H1 (cell line): ENCODE measurements at regions not wholly inside any gene's neighbourhood (a gene's known extent, or its start where the extent isn't known, plus 50 kb on each side); places are given as distances from the start of the nearest gene placed in this dataset.

Experiments used
- CTCF ChIA-PET: fragments of 300-600 bp; sonication (Branson Sonifier 250); formaldehyde crosslinking; loops from one replicate; lab custom pipeline; 2021; ENCODE audit not compliant: partially characterized antibody; lab: Charles Lee
- POLR2A ChIA-PET: fragments of 300-600 bp; sonication (Branson Sonifier 250); formaldehyde crosslinking; loops from one replicate; lab custom pipeline; 2021; ENCODE audit warnings: inconsistent platforms; ENCODE audit not compliant: partially characterized antibody; lab: Charles Lee
- DNase-seq, 2 experiments: peaks; one replicate each; pipeline versions ENCODE4 v3.0.0 to v3.0.0-alpha.2; 2010 to 2022; ENCODE audit warnings: low spot score in 2 of 2, low read depth in 1 of 2, mixed read lengths in 1 of 2
- FAIRE-seq: peaks from 2 replicates; lab custom pipeline; 2011; peaks lifted over from hg19 to GRCh38; lab: Jason Lieb, UNC
- H2AFZ ChIP-seq: 2 replicates; pipeline ENCODE4 v1.8.1; 2012; ENCODE audit warnings: low read length, inconsistent platforms
- H2AK5ac ChIP-seq: 2 replicates; pipeline ENCODE4 v1.6.1; 2013; ENCODE audit warnings: low read depth, low read length
- H2BK120ac ChIP-seq: replicated peaks from 2 replicates; pipeline ENCODE3; 2013; ENCODE audit warnings: low read depth, low read length, inconsistent platforms
- H2BK12ac ChIP-seq: 2 replicates; pipeline ENCODE4 v1.6.1; 2013; ENCODE audit warnings: low read depth, low read length
- H2BK15ac ChIP-seq: 2 replicates; pipeline ENCODE4 v1.6.1; 2013; ENCODE audit warnings: low read length
- H2BK20ac ChIP-seq: 2 replicates; pipeline ENCODE4 v1.6.1; 2013; ENCODE audit warnings: low read length
- H2BK5ac ChIP-seq: 2 replicates; pipeline ENCODE4 v1.6.1; 2013; ENCODE audit warnings: low read depth, low read length
- H3K14ac ChIP-seq: 2 replicates; pipeline ENCODE4 v1.6.1; 2013; ENCODE audit warnings: inconsistent platforms; ENCODE audit not compliant: insufficient read length
- H3K18ac ChIP-seq: 2 replicates; pipeline ENCODE4 v1.6.1; 2013; ENCODE audit warnings: low read length; ENCODE audit errors: extremely low read depth
- H3K23ac ChIP-seq: 2 replicates; pipeline ENCODE4 v1.6.1; 2013; ENCODE audit warnings: inconsistent platforms; ENCODE audit not compliant: insufficient read length
- H3K23me2 ChIP-seq: 2 replicates; pipeline ENCODE4 v1.6.1; 2013; ENCODE audit warnings: low read depth, low read length
- H3K27ac ChIP-seq: 2 replicates; pipeline ENCODE4 v1.6.1; 2011; ENCODE audit warnings: low read depth, low read length, inconsistent platforms
- H3K27me3 ChIP-seq, 4 experiments: replicated peaks in 1 of 4; 1 replicate in 1 of 4; 2 replicates in 3 of 4; pipeline versions ENCODE4 v1.6.1 to v1.8.1; 2011 to 2013; ENCODE audit warnings: low read length in 3 of 4, mild to moderate bottlenecking in 3 of 4, inconsistent platforms in 2 of 4, mixed read lengths in 2 of 4, moderate library complexity in 1 of 4; ENCODE audit not compliant: control insufficient read depth in 3 of 4, insufficient read depth in 3 of 4; ENCODE audit errors: extremely low read depth in 1 of 4
- H3K36me3 ChIP-seq, 4 experiments: 2 replicates each; pipeline versions ENCODE4 v1.6.1 to v1.8.1; 2011 to 2013; ENCODE audit warnings: mild to moderate bottlenecking in 4 of 4, low read length in 3 of 4, moderate library complexity in 2 of 4, control low read depth in 1 of 4, inconsistent platforms in 1 of 4; ENCODE audit not compliant: insufficient read depth in 4 of 4, control insufficient read depth in 2 of 4
- H3K4ac ChIP-seq: replicated peaks from 2 replicates; pipeline ENCODE3; 2013; ENCODE audit warnings: low read length, low read depth, mixed read lengths, inconsistent platforms; ENCODE audit not compliant: insufficient read length
- H3K4me1 ChIP-seq, 4 experiments: replicated peaks in 1 of 4; 1 replicate in 1 of 4; 2 replicates in 3 of 4; pipeline versions ENCODE4 v1.6.1 to v1.8.1; 2011 to 2013; ENCODE audit warnings: low read length in 3 of 4, inconsistent platforms in 2 of 4, mixed read lengths in 1 of 4; ENCODE audit not compliant: insufficient read depth in 4 of 4, control insufficient read depth in 3 of 4
- H3K4me2 ChIP-seq, 2 experiments: 2 replicates each; pipeline versions ENCODE4 v1.6.1 to v1.8.1; 2011 to 2013; ENCODE audit warnings: low read depth in 2 of 2, low read length in 2 of 2, control low read depth in 1 of 2, inconsistent platforms in 1 of 2, mild to moderate bottlenecking in 1 of 2; ENCODE audit not compliant: insufficient read depth in 1 of 2
- H3K4me3 ChIP-seq, 4 experiments: fragments of 200-600, 300-600 bp in 1 of 4; sonication (generic), shearing (Covaris generic), sonication (Bioruptor Twin) in 1 of 4; 2 replicates each; pipeline versions ENCODE4 v1.5.1 to v1.8.1; 2011 to 2016; ENCODE audit warnings: low read length in 4 of 4, low read depth in 3 of 4, control low read depth in 2 of 4, inconsistent platforms in 2 of 4, mild to moderate bottlenecking in 2 of 4, mixed read lengths in 1 of 4, moderate library complexity in 1 of 4; ENCODE audit not compliant: insufficient read depth in 2 of 4; ENCODE audit errors: extremely low read depth in 1 of 4
- H3K56ac ChIP-seq: replicated peaks from 2 replicates; pipeline ENCODE3; 2013; ENCODE audit warnings: low read depth, mild to moderate bottlenecking, mixed read lengths, low read length, inconsistent platforms; ENCODE audit not compliant: insufficient read length
- H3K79me1 ChIP-seq: 2 replicates; pipeline ENCODE4 v1.6.1; 2013; ENCODE audit warnings: low read depth, low read length, control low read depth
- H3K79me2 ChIP-seq, 2 experiments: 2 replicates each; pipeline versions ENCODE4 v1.6.1 to v1.8.1; 2012 to 2013; ENCODE audit warnings: low read length in 2 of 2, mild to moderate bottlenecking in 2 of 2, inconsistent platforms in 1 of 2; ENCODE audit not compliant: insufficient read depth in 2 of 2, control insufficient read depth in 1 of 2
- H3K9ac ChIP-seq, 4 experiments: replicated peaks in 1 of 4; 1 replicate in 1 of 4; 2 replicates in 3 of 4; pipeline versions ENCODE4 v1.6.1 to v1.8.1; 2011 to 2013; ENCODE audit warnings: low read depth in 3 of 4, low read length in 3 of 4, control low read depth in 2 of 4, mild to moderate bottlenecking in 2 of 4, moderate library complexity in 2 of 4, inconsistent platforms in 1 of 4; ENCODE audit errors: extremely low read depth in 1 of 4
- H3K9me3 ChIP-seq, 2 experiments: 2 replicates each; pipeline versions ENCODE4 v1.6.1 to v1.8.1; 2012 to 2013; ENCODE audit warnings: mild to moderate bottlenecking in 2 of 2, moderate library complexity in 2 of 2, control low read depth in 1 of 2, inconsistent platforms in 1 of 2, low read depth in 1 of 2, low read length in 1 of 2, mixed read lengths in 1 of 2; ENCODE audit not compliant: insufficient read depth in 2 of 2
- H4K20me1 ChIP-seq, 2 experiments: replicated peaks in 1 of 2; 2 replicates each; pipeline versions ENCODE3 to v1.8.1; 2011 to 2013; ENCODE audit warnings: inconsistent platforms in 2 of 2, low read length in 2 of 2, mild to moderate bottlenecking in 1 of 2; ENCODE audit not compliant: insufficient read depth in 2 of 2, control insufficient read depth in 1 of 2
- H4K5ac ChIP-seq: 2 replicates; pipeline ENCODE4 v1.6.1; 2013; ENCODE audit warnings: low read length, low read depth, mixed read lengths, inconsistent platforms; ENCODE audit not compliant: insufficient read length
- H4K8ac ChIP-seq: 2 replicates; pipeline ENCODE4 v1.8.0; 2013; ENCODE audit warnings: mild to moderate bottlenecking, moderate library complexity, low read length, inconsistent platforms; ENCODE audit not compliant: insufficient read depth; ENCODE audit errors: extremely low read depth
- H4K91ac ChIP-seq: replicated peaks from 2 replicates; pipeline ENCODE3; 2013; ENCODE audit warnings: low read length, mixed read lengths, inconsistent platforms; ENCODE audit not compliant: insufficient read length
- EGR1 ChIP-seq: IDR thresholded peaks from 2 replicates; pipeline ENCODE4 v1.6.1; 2011; ENCODE audit warnings: low read depth, low read length, borderline replicate concordance
- EZH2 ChIP-seq: fragments of 200-600 bp; sonication (generic); IDR thresholded peaks from 2 replicates; pipeline ENCODE4 v1.7.1; 2012; ENCODE audit warnings: low read depth, mild to moderate bottlenecking, moderate library complexity, low read length, inconsistent platforms; ENCODE audit not compliant: severe bottlenecking
- PHF8 ChIP-seq: fragments of 200-600 bp; sonication (generic); conservative IDR thresholded peaks from 2 replicates; pipeline ENCODE4 v1.7.1; 2012; ENCODE audit warnings: low read depth, mild to moderate bottlenecking, inconsistent platforms, low read length, moderate library complexity
- RAD21 ChIP-seq, 2 experiments: IDR thresholded peaks in 1 of 2; conservative IDR thresholded peaks in 1 of 2; 2 replicates each; pipeline ENCODE4 v1.6.1; 2011; ENCODE audit warnings: low read depth in 2 of 2, low read length in 2 of 2, improper control_type of control experiment in 1 of 2, inconsistent platforms in 1 of 2, mild to moderate bottlenecking in 1 of 2, moderate library complexity in 1 of 2
- SUZ12 ChIP-seq: fragments of 200-600 bp; sonication (generic); IDR thresholded peaks from 2 replicates; pipeline ENCODE4 v1.6.1; 2012; ENCODE audit warnings: mild to moderate bottlenecking, inconsistent platforms, low read length, moderate library complexity, mixed read lengths
- WGBS, 2 experiments: shearing (Covaris generic) in 1 of 2; methylation state at CpG; one replicate each; pipeline versions ENCODE4 v1.1.6 to v1.1.7; 2013 to 2015; ENCODE audit warnings: low lambda C conversion rate in 2 of 2, mixed read lengths in 2 of 2, inconsistent platforms in 1 of 2, low coverage in 1 of 2, missing lambda C conversion rate in 1 of 2; ENCODE audit not compliant: insufficient replicate concordance in 2 of 2, insufficient coverage in 1 of 2, insufficient read length in 1 of 2; ENCODE audit errors: extremely low coverage in 1 of 2, missing lambda C conversion rate in 1 of 2; 5-methylcytosine and 5-hydroxymethylcytosine counted together
- TF ChIP-seq, protein P1 (sequence below), 3 experiments: IDR thresholded peaks; 1 replicate in 2 of 3; 2 replicates in 1 of 3; pipeline versions ENCODE4 v1.5.1 to v1.6.1; 2011; ENCODE audit warnings: low read length in 3 of 3, mild to moderate bottlenecking in 3 of 3, inconsistent platforms in 2 of 3, low read depth in 1 of 3, moderate library complexity in 1 of 3; ENCODE audit not compliant: insufficient read depth in 1 of 3; ENCODE audit errors: control extremely low read depth in 1 of 3
- TF ChIP-seq, protein P2 (sequence below): IDR thresholded peaks from 2 replicates; pipeline ENCODE4 v1.6.1; 2012; ENCODE audit warnings: inconsistent platforms

DNA sequence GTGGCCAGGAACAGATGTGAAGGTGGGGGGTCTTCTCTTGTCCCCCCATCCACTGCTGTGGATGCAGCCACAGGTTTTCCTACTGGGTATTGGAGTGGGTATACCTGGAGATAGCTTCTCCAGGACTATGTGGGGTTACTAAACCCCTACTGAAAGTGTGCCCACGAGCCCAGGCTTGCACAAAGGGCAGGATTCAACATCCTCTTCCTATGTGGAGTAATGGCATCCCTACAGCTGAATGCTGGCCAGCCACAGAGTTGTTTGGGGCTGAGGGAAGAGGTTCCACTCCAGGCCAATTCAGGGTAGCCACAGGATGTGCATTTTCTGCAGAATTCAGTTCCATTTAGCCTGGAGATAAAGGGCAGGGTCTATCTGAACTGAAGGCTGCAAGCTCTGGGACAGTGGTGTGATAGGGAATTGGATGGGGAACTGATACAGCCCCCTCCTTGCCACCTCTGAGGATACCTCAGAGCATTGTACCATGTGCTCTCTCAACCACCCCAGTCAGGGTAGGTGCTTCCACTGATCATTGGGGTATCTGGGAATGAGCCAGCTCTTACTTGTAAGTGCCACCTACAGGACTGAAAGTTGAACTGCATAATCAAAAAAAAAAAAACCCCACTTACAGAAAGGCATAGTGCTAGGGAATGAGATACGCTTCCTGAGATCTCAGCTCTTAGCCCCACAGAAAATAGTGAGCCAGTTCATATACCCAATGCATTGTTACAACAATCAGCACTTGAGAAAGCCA, 187.1 kb downstream of the KITLG start:
- no peak overlapping the region for H2BK15ac ChIP-seq
- H3K56ac ChIP-seq: no peak overlapping the region
- no peaks in the 10 kb centered on the region for H3K79me1 ChIP-seq
- no peaks in the 10 kb centered on the region for H3K9me3 ChIP-seq
- H2AK5ac ChIP-seq: no peak overlapping the region
- H3K4me2 ChIP-seq: no peak overlapping the region
- H3K4me1 ChIP-seq: no peaks in the 10 kb centered on the region
- H3K14ac ChIP-seq: no peak overlapping the region
- no peak overlapping the region for H3K4ac ChIP-seq
- H3K79me2 ChIP-seq: no peaks in the 10 kb centered on the region
- WGBS, 2 experiments: 80% methylated on average over 2 of the region's 2 CpGs; no CpG with 5 or more reads in 1 of the 2 experiments
- H4K8ac ChIP-seq: peak overlapping the region; percentile 8; the same call in 1 of the 2 replicates
- H3K9ac ChIP-seq: no peak overlapping the region
- no peak overlapping the region for H4K5ac ChIP-seq
- no peak overlapping the region for H3K18ac ChIP-seq
- no peak overlapping the region for H2BK120ac ChIP-seq
- CTCF ChIA-PET: interaction anchor here (0.6 to 2.3 kb wide), 30 partner anchors 8 to 613 kb away, joined by 3 to 9 read pairs (median 4); no protein-coding TSS in a partner anchor
- no peak overlapping the region for H3K27ac ChIP-seq
- no peaks in the 10 kb centered on the region for H3K23me2 ChIP-seq
- no peak overlapping the region for H3K4me3 ChIP-seq
- DNase-seq: no peak
- H3K23ac ChIP-seq: no peak overlapping the region
- POLR2A ChIA-PET: interaction anchor here (0.5 kb wide), 1 partner anchor 899 kb away, joined by 3 read pairs; no protein-coding TSS in a partner anchor
- H3K36me3 ChIP-seq: no peaks in the 10 kb centered on the region
- no peak overlapping the region for H2BK5ac ChIP-seq
- no peaks in the 10 kb centered on the region for H3K27me3 ChIP-seq
- no peak overlapping the region for H2BK12ac ChIP-seq
- TF ChIP-seq EGR1: 0 out of 2 replicates have a peak, but pooled peaks have one; percentile 12
- TF ChIP-seq, protein P1, sequence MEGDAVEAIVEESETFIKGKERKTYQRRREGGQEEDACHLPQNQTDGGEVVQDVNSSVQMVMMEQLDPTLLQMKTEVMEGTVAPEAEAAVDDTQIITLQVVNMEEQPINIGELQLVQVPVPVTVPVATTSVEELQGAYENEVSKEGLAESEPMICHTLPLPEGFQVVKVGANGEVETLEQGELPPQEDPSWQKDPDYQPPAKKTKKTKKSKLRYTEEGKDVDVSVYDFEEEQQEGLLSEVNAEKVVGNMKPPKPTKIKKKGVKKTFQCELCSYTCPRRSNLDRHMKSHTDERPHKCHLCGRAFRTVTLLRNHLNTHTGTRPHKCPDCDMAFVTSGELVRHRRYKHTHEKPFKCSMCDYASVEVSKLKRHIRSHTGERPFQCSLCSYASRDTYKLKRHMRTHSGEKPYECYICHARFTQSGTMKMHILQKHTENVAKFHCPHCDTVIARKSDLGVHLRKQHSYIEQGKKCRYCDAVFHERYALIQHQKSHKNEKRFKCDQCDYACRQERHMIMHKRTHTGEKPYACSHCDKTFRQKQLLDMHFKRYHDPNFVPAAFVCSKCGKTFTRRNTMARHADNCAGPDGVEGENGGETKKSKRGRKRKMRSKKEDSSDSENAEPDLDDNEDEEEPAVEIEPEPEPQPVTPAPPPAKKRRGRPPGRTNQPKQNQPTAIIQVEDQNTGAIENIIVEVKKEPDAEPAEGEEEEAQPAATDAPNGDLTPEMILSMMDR (IDR thresholded peaks at IDR 0.05; ENCODE audit: control extremely low read depth in 1 of 3, insufficient read depth in 1 of 3, low read depth in 1 of 3, low read length in 3 of 3): peak in 2 of 3 experiments; percentile 48 to 50; a peak in 3 of 4 replicates
- no peak for TF ChIP-seq EZH2
- no peak for TF ChIP-seq PHF8
- peak; percentile 65 to 73 for TF ChIP-seq RAD21 (IDR thresholded peaks at IDR 0.05 in 1 of 2, conservative IDR thresholded peaks at IDR 0.05 in 1 of 2; ENCODE audit: low read depth in 2 of 2, low read length in 2 of 2)
- TF ChIP-seq, protein P2, sequence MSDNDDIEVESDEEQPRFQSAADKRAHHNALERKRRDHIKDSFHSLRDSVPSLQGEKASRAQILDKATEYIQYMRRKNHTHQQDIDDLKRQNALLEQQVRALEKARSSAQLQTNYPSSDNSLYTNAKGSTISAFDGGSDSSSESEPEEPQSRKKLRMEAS: peak; percentile 52; the same call in 1 of the 2 replicates
- no peak for TF ChIP-seq SUZ12
- peak; percentile 81 for FAIRE-seq
- H4K20me1 ChIP-seq: no peaks in the 10 kb centered on the region
- peak overlapping the region; percentile 62 for H2AFZ ChIP-seq
- H2BK20ac ChIP-seq: no peak overlapping the region
- no peak overlapping the region for H4K91ac ChIP-seq
